SU-DHL-6 (cell line): ENCODE measurements at regions not wholly inside any gene's neighbourhood (a gene's known extent, or its start where the extent isn't known, plus 50 kb on each side); places are given as distances from the start of the nearest gene placed in this dataset.

Experiments
- EZH2phosphoT487 ChIP-seq: fragments of 200-600 bp; sonication (generic), shearing (Covaris generic); conservative IDR thresholded peaks from 2 replicates; pipeline ENCODE4 v1.6.1; 2018; ENCODE audit warnings: mild to moderate bottlenecking, antibody characterized with exemption, low read length, moderate library complexity, mixed read lengths
- TF ChIP-seq, protein P1 (sequence below): fragments of 200-600 bp; sonication (generic); IDR thresholded peaks from one replicate; pipeline ENCODE4 v1.5.1; 2017; ENCODE audit warnings: antibody characterized with exemption, mild to moderate bottlenecking, low read length, moderate library complexity; ENCODE audit not compliant: insufficient read depth, poor library complexity, severe bottlenecking

- TF ChIP-seq, protein P1, sequence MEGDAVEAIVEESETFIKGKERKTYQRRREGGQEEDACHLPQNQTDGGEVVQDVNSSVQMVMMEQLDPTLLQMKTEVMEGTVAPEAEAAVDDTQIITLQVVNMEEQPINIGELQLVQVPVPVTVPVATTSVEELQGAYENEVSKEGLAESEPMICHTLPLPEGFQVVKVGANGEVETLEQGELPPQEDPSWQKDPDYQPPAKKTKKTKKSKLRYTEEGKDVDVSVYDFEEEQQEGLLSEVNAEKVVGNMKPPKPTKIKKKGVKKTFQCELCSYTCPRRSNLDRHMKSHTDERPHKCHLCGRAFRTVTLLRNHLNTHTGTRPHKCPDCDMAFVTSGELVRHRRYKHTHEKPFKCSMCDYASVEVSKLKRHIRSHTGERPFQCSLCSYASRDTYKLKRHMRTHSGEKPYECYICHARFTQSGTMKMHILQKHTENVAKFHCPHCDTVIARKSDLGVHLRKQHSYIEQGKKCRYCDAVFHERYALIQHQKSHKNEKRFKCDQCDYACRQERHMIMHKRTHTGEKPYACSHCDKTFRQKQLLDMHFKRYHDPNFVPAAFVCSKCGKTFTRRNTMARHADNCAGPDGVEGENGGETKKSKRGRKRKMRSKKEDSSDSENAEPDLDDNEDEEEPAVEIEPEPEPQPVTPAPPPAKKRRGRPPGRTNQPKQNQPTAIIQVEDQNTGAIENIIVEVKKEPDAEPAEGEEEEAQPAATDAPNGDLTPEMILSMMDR, result no peak
- TF ChIP-seq EZH2phosphoT487, result no peak
These were observed 56.5 kb upstream of the ETV6 start for GRCh38 chr12:11593013-11593412.
